Astrocyte (in vitro differentiated cells and primary cell): ENCODE measurements at regions not wholly inside any gene's neighbourhood (a gene's known extent, or its start where the extent isn't known, plus 50 kb on each side); places are given as distances from the start of the nearest gene placed in this dataset.
A peak's percentile ranks its signal among the peaks of the same experiment; 100 is the strongest.

Experiments used
- DNase-seq: peaks from one replicate; pipeline ENCODE4 v3.0.0-alpha.2; 2010; ENCODE audit warnings: low read depth
- FAIRE-seq: peaks from 2 replicates; lab custom pipeline; 2011; peaks lifted over from hg19 to GRCh38; lab: Jason Lieb, UNC
- H2AFZ ChIP-seq: 2 replicates; pipeline ENCODE4 v1.6.0; 2012; ENCODE audit warnings: low read depth, low read length, inconsistent platforms
- H3K27ac ChIP-seq: 2 replicates; pipeline ENCODE4 v1.5.1; 2011; ENCODE audit warnings: low read depth, low read length, inconsistent platforms
- H3K27me3 ChIP-seq: 2 replicates; pipeline ENCODE4 v1.6.0; 2011; ENCODE audit warnings: low read length, inconsistent platforms; ENCODE audit not compliant: insufficient read depth
- H3K36me3 ChIP-seq: 2 replicates; pipeline ENCODE4 v1.5.1; 2011; ENCODE audit warnings: low read length, inconsistent platforms; ENCODE audit not compliant: insufficient read depth
- H3K4me1 ChIP-seq: 2 replicates; pipeline ENCODE4 v1.5.1; 2011; ENCODE audit warnings: low read length, inconsistent platforms; ENCODE audit not compliant: insufficient read depth
- H3K4me2 ChIP-seq: 2 replicates; pipeline ENCODE4 v1.6.0; 2012; ENCODE audit warnings: low read length, inconsistent platforms
- H3K4me3 ChIP-seq: 2 replicates; pipeline ENCODE4 v1.5.1; 2011; ENCODE audit warnings: low read depth, mild to moderate bottlenecking, low read length, inconsistent platforms; ENCODE audit not compliant: insufficient read depth
- H3K79me2 ChIP-seq: 2 replicates; pipeline ENCODE4 v1.6.0; 2012; ENCODE audit warnings: mild to moderate bottlenecking, low read length, inconsistent platforms; ENCODE audit not compliant: insufficient read depth
- H3K9ac ChIP-seq: 2 replicates; pipeline ENCODE4 v1.6.0; 2012; ENCODE audit warnings: mild to moderate bottlenecking, low read length, inconsistent platforms
- H3K9me3 ChIP-seq: 2 replicates; pipeline ENCODE4 v1.5.1; 2012; ENCODE audit warnings: low read depth, mild to moderate bottlenecking, low read length, inconsistent platforms; ENCODE audit not compliant: insufficient read depth
- H4K20me1 ChIP-seq: 2 replicates; pipeline ENCODE4 v1.6.0; 2012; ENCODE audit warnings: low read length, inconsistent platforms; ENCODE audit not compliant: insufficient read depth
- H3K27ac Mint-ChIP-seq: one replicate; pipeline ENCODE4 v1.8.0; 2021; ENCODE audit warnings: mild to moderate bottlenecking, mixed read lengths; ENCODE audit not compliant: unreplicated experiment
- H3K27me3 Mint-ChIP-seq: one replicate; pipeline ENCODE4 v1.8.0; 2021; ENCODE audit warnings: low read depth, mixed read lengths; ENCODE audit not compliant: unreplicated experiment
- H3K36me3 Mint-ChIP-seq: one replicate; pipeline ENCODE4 v1.8.0; 2021; ENCODE audit warnings: low read depth, mixed read lengths; ENCODE audit not compliant: unreplicated experiment
- H3K4me1 Mint-ChIP-seq: one replicate; pipeline ENCODE4 v1.8.0; 2021; ENCODE audit warnings: low read depth, mixed read lengths; ENCODE audit not compliant: unreplicated experiment
- H3K4me3 Mint-ChIP-seq: one replicate; pipeline ENCODE4 v1.8.0; 2021; ENCODE audit warnings: mild to moderate bottlenecking, moderate library complexity, mixed read lengths; ENCODE audit not compliant: unreplicated experiment
- H3K9me3 Mint-ChIP-seq: one replicate; pipeline ENCODE4 v1.8.0; 2021; ENCODE audit warnings: mild to moderate bottlenecking, mixed read lengths; ENCODE audit not compliant: unreplicated experiment
- CTCF ChIP-seq: IDR thresholded peaks from 2 replicates; pipeline ENCODE4 v1.5.1; 2011; ENCODE audit warnings: low read depth, mild to moderate bottlenecking, inconsistent platforms, low read length, moderate library complexity; ENCODE audit not compliant: insufficient read depth
- EZH2 ChIP-seq: IDR thresholded peaks from 2 replicates; pipeline ENCODE4 v1.6.1; 2012; ENCODE audit warnings: mild to moderate bottlenecking, low read length, inconsistent platforms; ENCODE audit not compliant: insufficient read depth

GRCh38 chrX:131671735-131672134, 127.9 kb downstream of the OR13H1 start:
- H3K27ac Mint-ChIP-seq = no peak overlapping the region
- DNase-seq = no peak
- Histone ChIP-seq H3K27me3 (no peaks in the 10 kb centered on the region), H2AFZ (no peak overlapping the region), H3K4me3 (no peak overlapping the region), H3K9ac (no peak overlapping the region), H3K4me2 (no peak overlapping the region), H3K4me1 (no peaks in the 10 kb centered on the region), H3K27ac (no peak overlapping the region), H3K36me3 (no peaks in the 10 kb centered on the region), H3K9me3 (no peaks in the 10 kb centered on the region), H3K79me2 (no peaks in the 10 kb centered on the region), H4K20me1 (no peaks in the 10 kb centered on the region)
- H3K27me3 Mint-ChIP-seq = no peaks in the 10 kb centered on the region
- FAIRE-seq = no peak
- no peaks in the 10 kb centered on the region for H3K4me1 Mint-ChIP-seq
- no peaks in the 10 kb centered on the region for H3K36me3 Mint-ChIP-seq
- TF ChIP-seq EZH2 = no peak
- TF ChIP-seq CTCF = no peak
- H3K9me3 Mint-ChIP-seq = peaks cover 2% of the 10 kb centered on the region
- no peak overlapping the region for H3K4me3 Mint-ChIP-seq

- no peaks in the 10 kb centered on the region for H3K27me3 ChIP-seq
- no peak overlapping the region for H3K27ac Mint-ChIP-seq
- no peak overlapping the region for H3K9ac ChIP-seq
- H2AFZ ChIP-seq = no peak overlapping the region
- no peak overlapping the region for H3K4me3 ChIP-seq
- no peak overlapping the region for H3K4me3 Mint-ChIP-seq
- no peaks in the 10 kb centered on the region for H3K79me2 ChIP-seq
- H3K9me3 Mint-ChIP-seq = peaks cover 2% of the 10 kb centered on the region
- H3K27ac ChIP-seq = no peak overlapping the region
- FAIRE-seq = no peak
- no peak for DNase-seq
- H3K4me1 ChIP-seq = no peaks in the 10 kb centered on the region
- no peaks in the 10 kb centered on the region for H3K4me1 Mint-ChIP-seq
- H3K4me2 ChIP-seq = no peak overlapping the region
- H3K36me3 Mint-ChIP-seq = no peaks in the 10 kb centered on the region
- TF ChIP-seq EZH2 (no peak), CTCF (peak; percentile 45)
- H3K27me3 Mint-ChIP-seq = no peaks in the 10 kb centered on the region
- no peaks in the 10 kb centered on the region for H4K20me1 ChIP-seq
- H3K36me3 ChIP-seq = no peaks in the 10 kb centered on the region
- no peaks in the 10 kb centered on the region for H3K9me3 ChIP-seq
Measured at GRCh38 chrX:131675596-131676194, 131.8 kb downstream of the OR13H1 start.
